Nephron (organoid): ENCODE measurements at regions not wholly inside any gene's neighbourhood (a gene's known extent, or its start where the extent isn't known, plus 50 kb on each side); places are given as distances from the start of the nearest gene placed in this dataset.
A peak's percentile ranks its signal among the peaks of the same experiment; 100 is the strongest.

Experiments used
- H3K27ac Mint-ChIP-seq, 3 experiments: 2 replicates each; pipeline ENCODE4 v1.8.0; 2020; ENCODE audit warnings: mixed read lengths in 3 of 3, mild to moderate bottlenecking in 2 of 3, moderate library complexity in 1 of 3
- H3K27me3 Mint-ChIP-seq: 2 replicates; pipeline ENCODE4 v1.8.0; 2021; ENCODE audit warnings: low read depth, mild to moderate bottlenecking, moderate library complexity, mixed read lengths
- H3K36me3 Mint-ChIP-seq: 2 replicates; pipeline ENCODE4 v1.8.0; 2020; ENCODE audit warnings: low read depth, mixed read lengths
- H3K4me1 Mint-ChIP-seq: 2 replicates; pipeline ENCODE4 v1.8.0; 2020; ENCODE audit warnings: mixed read lengths
- H3K4me3 Mint-ChIP-seq, 3 experiments: 2 replicates each; pipeline ENCODE4 v1.8.0; 2020; ENCODE audit warnings: mild to moderate bottlenecking in 3 of 3, mixed read lengths in 3 of 3, moderate library complexity in 2 of 3
- H3K9me3 Mint-ChIP-seq: 2 replicates; pipeline ENCODE4 v1.8.0; 2020; ENCODE audit warnings: mixed read lengths
- CTCF ChIP-seq, 3 experiments: fragments of 200-600 bp; sonication (generic); IDR thresholded peaks; one replicate each; pipeline ENCODE4 v1.5.0; 2021; ENCODE audit warnings: antibody characterized with exemption in 3 of 3; ENCODE audit not compliant: unreplicated experiment in 3 of 3

DNA sequence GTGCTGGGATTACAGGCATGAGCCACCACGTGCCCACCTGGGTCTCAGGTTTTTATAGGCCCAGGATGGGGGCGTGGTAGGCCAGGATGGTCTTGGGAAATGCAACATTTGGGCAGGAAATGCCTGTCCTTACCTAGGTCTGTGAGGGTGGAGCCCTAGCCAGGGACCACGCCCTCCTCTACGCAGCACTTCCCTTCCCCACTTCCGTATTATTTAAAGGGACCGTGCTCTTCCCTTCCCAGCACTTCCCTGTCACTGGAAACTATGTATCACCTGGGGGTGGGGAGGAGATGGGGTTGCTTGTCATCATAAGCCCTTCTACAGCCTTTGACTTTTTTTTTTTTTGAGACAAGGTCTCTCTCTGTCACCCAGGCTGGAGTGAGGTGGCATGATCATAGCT lies 238.9 kb upstream of the NLRP1 start:
- Mint-ChIP-seq H3K27ac (no peak overlapping the region), H3K36me3 (no peaks in the 10 kb centered on the region), H3K4me1 (peaks cover 20% of the 10 kb centered on the region), H3K27me3 (peaks cover 7% of the 10 kb centered on the region), H3K4me3 (no peak overlapping the region), H3K9me3 (peaks cover 12% of the 10 kb centered on the region)
- no peak for TF ChIP-seq CTCF (IDR thresholded peaks at IDR 0.05; ENCODE audit: unreplicated experiment in 3 of 3)

DNA sequence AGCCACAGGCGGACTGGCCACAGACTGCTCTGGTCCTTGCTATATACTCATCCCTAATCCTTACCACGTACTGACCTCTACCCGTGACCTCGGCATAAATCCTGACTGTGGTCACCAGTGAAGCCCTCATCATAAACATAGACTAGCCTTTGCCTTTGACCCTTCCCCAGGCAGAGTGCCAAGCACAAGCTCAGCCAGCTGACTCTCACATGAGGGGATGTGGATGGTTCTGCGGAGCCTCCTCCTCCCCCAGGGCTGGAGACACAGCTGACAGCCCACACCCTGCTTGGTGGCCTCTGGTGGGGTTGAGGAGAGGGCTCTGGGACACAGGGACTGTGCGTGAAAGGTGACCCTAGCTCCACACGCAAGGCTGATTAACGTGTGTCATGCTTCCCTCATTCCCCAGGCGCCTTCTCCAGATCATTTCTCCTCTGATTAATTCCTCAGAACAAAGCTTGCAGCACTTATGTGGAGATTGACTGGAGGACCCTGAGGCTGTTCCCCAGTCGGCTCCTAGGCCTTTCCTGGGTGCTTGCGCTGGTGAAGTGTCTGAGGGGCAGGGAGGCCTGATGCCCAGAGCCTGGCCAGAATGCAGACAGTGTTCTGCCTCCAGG lies 241.5 kb upstream of the NLRP1 start:
- Mint-ChIP-seq H3K36me3 (no peaks in the 10 kb centered on the region), H3K9me3 (peaks cover 17% of the 10 kb centered on the region), H3K4me3 (no peak overlapping the region), H3K27me3 (peaks cover 11% of the 10 kb centered on the region), H3K27ac (peak overlapping the region in 2 of 3 experiments; percentile 32 to 58), H3K4me1 (peaks cover 7% of the 10 kb centered on the region)
- no peak for TF ChIP-seq CTCF (IDR thresholded peaks at IDR 0.05; ENCODE audit: unreplicated experiment in 3 of 3)

- H3K9me3 Mint-ChIP-seq: peaks cover 17% of the 10 kb centered on the region
- TF ChIP-seq CTCF (IDR thresholded peaks at IDR 0.05; ENCODE audit: unreplicated experiment in 3 of 3): no peak
- H3K36me3 Mint-ChIP-seq: no peaks in the 10 kb centered on the region
- no peak overlapping the region for H3K4me3 Mint-ChIP-seq
- peaks cover 11% of the 10 kb centered on the region for H3K27me3 Mint-ChIP-seq
- H3K4me1 Mint-ChIP-seq: peaks cover 6% of the 10 kb centered on the region
- no peak overlapping the region for H3K27ac Mint-ChIP-seq
Measured at GRCh38 chr17:5826384-5826783, 242.1 kb upstream of the NLRP1 start.

DNA sequence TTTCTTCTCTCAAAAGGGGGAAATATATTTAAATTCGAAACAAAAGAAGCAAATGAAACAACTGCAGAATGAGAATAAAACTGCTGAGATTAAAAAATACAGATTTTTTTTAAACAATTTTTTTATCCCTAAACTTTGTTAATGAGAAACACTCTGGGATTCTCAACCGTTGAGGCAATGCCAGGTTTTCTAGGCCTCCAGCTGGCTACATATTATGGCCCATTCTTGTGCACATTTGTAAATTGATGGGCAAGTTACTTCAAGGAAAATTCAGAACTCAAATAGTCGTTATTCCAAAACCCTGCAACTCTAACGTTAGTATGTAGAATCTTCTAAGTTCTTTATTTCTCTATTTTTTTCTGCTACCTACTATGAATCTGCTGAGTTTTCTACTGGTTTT lies 239.3 kb upstream of the WSCD1 start:
- Mint-ChIP-seq H3K4me1 (peaks cover 5% of the 10 kb centered on the region), H3K9me3 (peaks cover 17% of the 10 kb centered on the region), H3K27ac (no peak overlapping the region)

GRCh38 chr17:5832886-5833285 lies 237.3 kb upstream of the WSCD1 start:
- H3K4me3 Mint-ChIP-seq: no peak overlapping the region
- peak overlapping the region in 1 of 3 experiments; percentile 14 for H3K27ac Mint-ChIP-seq
- TF ChIP-seq CTCF (IDR thresholded peaks at IDR 0.05; ENCODE audit: unreplicated experiment in 3 of 3): no peak
- H3K27me3 Mint-ChIP-seq: peaks cover 4% of the 10 kb centered on the region
- peaks cover 5% of the 10 kb centered on the region for H3K4me1 Mint-ChIP-seq
- peaks cover 8% of the 10 kb centered on the region for H3K9me3 Mint-ChIP-seq
- H3K36me3 Mint-ChIP-seq: no peaks in the 10 kb centered on the region

More for the DNA sequence above, 239.3 kb upstream of the WSCD1 start:
- Mint-ChIP-seq H3K4me3 (no peak overlapping the region), H3K36me3 (no peaks in the 10 kb centered on the region), H3K27me3 (peaks cover 4% of the 10 kb centered on the region)
- TF ChIP-seq CTCF (IDR thresholded peaks at IDR 0.05; ENCODE audit: unreplicated experiment in 3 of 3): no peak

DNA sequence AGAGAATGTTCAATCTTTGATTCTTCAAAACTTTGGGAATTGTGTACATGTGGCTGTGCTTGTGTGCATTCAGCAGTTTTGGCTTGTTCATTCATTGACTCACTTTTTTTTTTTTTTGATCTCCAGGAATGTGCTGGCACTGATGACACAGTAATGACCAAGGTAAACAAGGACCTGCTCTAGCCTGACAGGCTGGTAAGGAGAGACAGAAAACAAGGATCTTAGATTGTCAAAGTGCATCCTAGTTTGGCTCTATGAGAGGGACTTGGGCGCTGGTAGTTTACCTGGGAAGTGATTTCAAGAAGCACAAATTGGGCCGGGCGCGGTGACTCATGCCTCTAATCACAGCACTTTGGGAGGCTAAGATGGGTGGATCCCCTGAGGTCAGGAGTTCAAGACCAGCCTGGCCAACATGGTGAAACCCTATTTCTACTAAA lies 233.1 kb upstream of the WSCD1 start:
- Mint-ChIP-seq H3K27me3 (no peaks in the 10 kb centered on the region), H3K4me1 (peaks cover 5% of the 10 kb centered on the region), H3K4me3 (no peak overlapping the region), H3K36me3 (no peaks in the 10 kb centered on the region), H3K9me3 (no peaks in the 10 kb centered on the region), H3K27ac (no peak overlapping the region)
- no peak for TF ChIP-seq CTCF (IDR thresholded peaks at IDR 0.05; ENCODE audit: unreplicated experiment in 3 of 3)
